SIG-M5 treated with dmso at 0.1 percent for 504 hours (cell line): ENCODE measurements at regions not wholly inside any gene's neighbourhood (a gene's known extent, or its start where the extent isn't known, plus 50 kb on each side); places are given as distances from the start of the nearest gene placed in this dataset.

Experiments used
- DNase-seq: peaks from one replicate; lab custom pipeline; 2025; ENCODE audit not compliant: unreplicated experiment; lab: John Stamatoyannopoulos, UW

DNA sequence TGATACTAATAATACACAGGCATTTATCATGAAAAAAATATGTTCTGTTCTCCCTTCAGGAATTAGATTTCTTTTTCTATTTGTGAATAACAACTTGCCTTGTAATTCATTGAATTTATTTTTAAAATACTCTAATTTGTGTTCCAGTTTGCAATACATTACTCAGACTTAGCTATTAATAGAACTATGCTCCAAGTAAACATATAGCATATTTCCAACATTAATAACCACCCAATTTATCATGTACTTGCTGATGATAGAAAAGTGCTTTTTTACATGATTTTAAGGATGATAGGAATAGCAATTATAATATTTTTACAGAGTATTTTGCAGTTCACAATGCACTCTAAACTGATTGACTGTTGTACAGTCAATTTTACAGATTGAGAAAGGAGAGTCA, 338.8 kb upstream of the SEMA3D start:
- DNase-seq, result no peak

DNA sequence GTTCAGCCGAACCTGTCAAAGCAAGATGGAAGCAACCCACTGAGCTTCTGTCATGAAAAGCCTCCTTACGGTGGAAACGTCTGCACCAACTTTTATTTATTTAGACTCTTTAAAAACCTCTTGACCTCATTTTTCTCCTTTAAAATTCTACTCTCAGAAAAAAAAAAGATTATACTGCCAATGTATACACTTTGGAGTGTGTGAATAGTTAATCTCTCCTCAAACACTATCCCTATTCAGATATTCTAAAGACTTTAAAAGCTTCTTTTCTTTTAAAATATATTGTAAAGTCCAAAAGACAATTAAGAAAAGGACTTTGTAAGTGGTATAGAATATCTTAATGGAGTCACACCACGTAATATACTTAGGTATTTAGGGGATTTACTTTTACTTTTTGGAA, 335.2 kb upstream of the SEMA3D start:
- no peak for DNase-seq

- DNase-seq, result no peak
Observed at GRCh38 chr7:85521108-85521694, 334.3 kb upstream of the SEMA3D start.

DNA sequence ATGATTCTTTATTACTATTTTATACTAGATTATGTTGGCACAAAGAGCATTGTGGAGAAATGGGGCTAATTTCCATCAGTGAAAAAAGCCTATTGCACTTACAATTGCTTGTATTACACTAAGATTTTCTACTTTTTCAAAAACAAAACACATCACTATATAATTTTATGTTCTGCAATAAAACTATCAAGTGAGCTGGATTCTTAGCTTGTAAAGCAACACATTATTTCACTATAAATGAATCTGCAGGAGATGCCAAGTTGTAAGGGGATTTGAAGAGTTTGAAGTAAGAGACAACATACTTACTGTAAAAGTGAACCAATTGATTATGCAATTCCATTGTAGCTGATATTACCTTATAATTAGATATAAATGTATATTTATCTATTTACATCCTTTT, 333.3 kb upstream of the SEMA3D start:
- no peak for DNase-seq

DNA sequence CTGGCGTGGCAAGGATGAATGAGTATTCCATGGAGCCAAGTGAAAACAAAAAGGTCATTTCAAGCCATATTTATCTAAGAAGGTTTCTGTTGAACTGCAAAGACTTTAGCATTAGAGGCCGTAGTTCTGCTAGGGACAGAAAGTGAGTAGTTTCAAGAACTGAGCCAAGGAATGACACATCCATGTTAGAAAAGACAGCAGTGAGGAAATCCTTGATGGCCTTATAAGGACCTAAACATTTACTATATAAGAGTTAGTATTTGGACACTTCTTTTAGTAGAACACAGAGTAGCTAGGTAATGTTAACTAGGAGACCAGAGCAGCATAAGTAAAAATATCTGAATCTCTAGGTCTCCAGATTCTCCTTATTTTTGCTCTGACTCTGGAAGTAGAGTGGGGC, 329.8 kb upstream of the SEMA3D start:
- no peak for DNase-seq

DNA sequence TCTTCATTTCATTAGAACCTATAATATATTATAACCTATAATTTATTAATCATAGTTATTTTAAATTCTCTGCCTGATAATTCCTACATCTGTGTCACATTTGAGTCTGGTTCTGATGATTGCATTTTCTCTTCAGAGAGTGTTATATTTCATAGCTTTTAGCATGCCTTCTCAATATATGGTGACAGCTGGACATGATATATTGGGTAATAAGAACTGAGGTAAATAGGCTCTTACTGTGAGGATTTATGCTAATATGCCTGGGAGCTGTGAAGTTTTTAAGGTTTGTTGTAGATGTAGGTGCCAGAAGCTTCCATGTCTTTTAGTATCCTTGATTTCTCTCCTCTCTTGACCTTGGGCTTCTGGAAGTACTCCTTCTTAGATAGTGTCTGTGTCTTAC, 325.9 kb upstream of the SEMA3D start:
- DNase-seq, result no peak

GRCh38 chr7:85510287-85510686, 323.4 kb upstream of the SEMA3D start:
- DNase-seq, result no peak

DNA sequence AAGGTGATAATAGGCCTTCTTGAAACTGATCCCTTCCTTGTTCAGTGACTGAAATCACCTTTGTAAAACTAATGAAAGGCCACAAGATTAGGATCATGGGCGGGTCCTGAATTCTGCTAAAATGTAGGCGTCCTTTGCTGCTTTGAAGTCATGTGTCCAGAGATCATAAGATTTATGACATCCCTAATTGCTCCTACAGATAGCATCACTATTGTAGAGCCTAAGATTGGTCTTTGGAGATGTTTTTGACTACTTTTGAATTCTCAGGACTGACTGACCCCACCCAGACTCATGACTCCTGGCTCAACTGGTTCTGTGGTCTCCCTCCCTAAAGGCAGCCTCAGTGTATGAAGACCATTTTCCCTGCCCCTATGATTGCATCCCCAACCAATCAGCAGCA, 322.6 kb upstream of the SEMA3D start:
- no peak for DNase-seq

GRCh38 chr7:85508642-85509410, 322.0 kb upstream of the SEMA3D start:
- no peak for DNase-seq

DNA sequence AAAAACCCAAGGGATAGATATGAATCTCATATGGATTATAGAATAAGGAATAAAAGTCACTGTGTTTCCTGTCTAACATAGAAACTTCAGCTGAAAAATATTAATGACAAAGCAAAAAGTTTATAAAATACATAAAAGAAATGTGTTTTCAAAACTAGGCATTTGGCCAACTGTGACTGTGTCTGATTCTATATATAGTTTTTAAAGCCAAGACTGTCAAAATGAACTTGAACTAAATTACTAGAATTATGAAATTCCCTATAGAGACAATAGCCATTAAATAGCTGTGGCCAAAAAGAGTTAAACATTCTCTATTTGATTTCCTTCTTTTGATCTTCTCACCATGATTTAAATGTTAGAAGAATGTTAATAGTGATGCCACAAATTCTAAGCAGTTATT, 311.2 kb upstream of the SEMA3D start:
- no peak for DNase-seq

DNA sequence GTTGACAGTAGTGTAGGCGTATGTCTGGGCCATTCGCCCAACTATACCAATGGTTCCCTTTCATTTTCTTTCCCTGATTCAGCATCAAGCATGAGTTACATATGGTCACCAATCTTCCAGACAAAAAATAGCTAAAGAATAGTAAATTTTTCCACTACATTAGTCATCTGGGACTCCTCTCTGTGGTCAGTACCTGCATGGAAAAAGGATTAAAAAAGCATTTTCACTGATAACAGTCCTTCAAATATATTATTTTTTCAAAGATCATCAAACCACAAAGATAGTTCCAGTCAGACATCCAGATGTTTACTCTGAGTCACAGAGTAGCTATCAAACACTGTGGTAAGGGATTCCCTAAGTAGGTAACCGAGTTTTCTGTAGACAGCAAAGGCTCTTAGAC, 302.6 kb upstream of the SEMA3D start:
- DNase-seq, result no peak

DNA sequence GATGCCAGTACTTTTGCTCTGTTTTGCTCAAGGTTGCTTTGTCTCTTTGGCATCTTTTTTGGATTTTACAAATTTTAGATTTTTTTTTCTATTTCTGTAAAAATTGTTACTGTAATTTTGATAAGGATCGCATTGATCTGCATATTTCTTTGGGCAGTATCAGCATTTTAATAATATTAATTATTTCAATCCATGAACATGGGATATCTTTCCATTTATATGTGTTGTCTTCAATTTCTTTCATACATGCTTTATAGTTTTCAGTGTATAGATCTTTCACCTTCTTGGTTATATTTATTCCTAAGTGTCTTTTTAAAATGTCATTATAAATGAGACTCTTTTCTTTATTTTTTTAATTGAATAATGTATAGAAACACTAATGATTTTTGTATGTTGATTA, 301.6 kb upstream of the SEMA3D start:
- no peak for DNase-seq

- peak; percentile 15 for DNase-seq
Observed at GRCh38 chr7:85483177-85483576, 296.3 kb upstream of the SEMA3D start.

GRCh38 chr7:85480666-85481065, 293.8 kb upstream of the SEMA3D start:
- DNase-seq, result no peak

DNA sequence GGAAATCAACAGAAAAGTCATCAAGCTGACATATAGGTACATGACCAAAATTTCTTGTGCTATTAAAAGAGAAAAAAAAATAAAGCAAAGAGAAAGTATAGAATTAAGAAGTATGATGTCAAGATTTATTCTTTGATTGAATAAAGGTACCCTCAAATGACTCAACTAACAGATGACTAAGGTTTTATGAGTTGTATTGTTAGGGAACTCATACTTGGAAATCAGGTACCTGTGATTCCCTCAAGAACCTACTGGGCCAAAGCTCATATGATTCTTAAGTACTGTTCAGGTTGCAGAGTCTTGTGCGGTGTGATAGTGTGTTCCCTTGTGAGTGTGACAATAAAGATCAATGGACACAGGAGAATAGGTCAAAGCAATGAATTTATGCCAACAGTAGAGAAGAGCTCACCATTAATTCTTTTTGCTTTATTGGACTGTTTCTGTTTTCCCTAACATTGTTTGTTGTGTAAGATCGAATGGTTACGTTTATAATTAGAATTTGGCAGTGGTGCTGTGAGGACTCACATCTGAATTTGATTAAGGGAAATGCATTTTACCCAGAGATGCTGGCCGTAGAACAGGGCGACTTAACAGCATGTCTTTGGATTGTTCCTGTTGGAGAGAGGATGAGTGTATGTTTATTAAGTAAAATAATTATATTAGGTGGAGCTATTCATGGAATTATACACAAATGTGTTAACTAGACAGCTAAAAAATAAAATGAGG, 293.2 kb upstream of the SEMA3D start:
- DNase-seq, result no peak

DNA sequence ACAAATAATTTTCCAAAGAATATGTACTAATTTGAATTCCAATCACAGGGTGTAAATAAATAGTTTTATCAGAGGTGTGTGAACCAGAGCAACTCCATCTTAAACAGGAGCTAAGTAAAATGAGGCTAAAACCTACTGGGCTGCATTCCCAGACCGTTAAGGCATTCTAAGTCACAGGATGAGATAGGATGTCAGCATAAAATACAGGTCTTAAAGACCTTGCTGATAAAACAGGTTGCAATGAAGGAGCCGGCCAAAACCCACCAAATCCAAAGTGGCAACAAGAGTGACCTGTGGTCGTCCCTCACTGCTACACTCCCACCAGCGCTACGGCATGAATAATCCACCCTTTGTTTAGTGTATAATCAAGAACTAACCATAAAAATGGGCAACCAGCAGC, 291.7 kb upstream of the SEMA3D start:
- no peak for DNase-seq

- no peak for DNase-seq
Observed at GRCh38 chr7:85475476-85475875, 288.6 kb upstream of the SEMA3D start.

GRCh38 chr7:85475071-85475470, 288.2 kb upstream of the SEMA3D start:
- DNase-seq, result no peak

DNA sequence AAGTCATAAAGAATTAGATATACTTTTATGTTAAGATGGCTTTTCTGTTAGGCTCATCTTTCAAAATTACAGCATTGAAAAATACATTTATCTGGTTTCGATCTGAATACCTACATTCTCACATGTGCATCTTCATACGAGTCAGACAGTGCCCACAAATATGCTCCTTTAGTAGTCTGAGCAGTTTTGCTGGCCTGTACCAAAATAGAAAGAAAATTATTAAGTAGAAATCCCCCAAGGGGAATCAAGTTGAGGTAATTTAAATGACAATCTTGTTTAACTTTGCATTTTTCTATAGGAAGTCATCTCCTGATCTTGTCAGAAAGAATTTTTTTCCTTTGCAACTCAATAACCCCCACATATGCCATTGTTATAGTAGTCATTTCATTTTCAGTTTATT, 287.4 kb upstream of the SEMA3D start:
- DNase-seq, result no peak

DNA sequence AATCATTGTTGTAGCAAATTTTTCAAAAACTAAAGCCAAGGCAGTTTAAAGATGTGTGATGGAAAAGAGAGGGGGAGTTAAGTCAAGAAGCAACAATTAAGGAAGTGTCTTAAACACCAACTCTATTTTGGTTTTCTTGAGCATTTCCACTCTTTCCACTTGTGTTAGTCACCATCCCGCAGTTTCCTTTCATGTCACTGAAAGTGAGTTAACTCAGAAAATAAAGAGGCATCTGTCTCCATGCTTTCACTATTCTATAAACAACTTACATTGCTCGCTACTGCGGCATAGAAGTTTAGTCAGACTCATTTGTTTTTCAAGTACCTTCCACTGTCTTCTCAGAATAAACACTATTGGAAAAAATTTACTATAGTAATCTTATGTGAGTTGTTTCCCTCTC, 284.9 kb upstream of the SEMA3D start:
- DNase-seq, result peak; percentile 91

DNA sequence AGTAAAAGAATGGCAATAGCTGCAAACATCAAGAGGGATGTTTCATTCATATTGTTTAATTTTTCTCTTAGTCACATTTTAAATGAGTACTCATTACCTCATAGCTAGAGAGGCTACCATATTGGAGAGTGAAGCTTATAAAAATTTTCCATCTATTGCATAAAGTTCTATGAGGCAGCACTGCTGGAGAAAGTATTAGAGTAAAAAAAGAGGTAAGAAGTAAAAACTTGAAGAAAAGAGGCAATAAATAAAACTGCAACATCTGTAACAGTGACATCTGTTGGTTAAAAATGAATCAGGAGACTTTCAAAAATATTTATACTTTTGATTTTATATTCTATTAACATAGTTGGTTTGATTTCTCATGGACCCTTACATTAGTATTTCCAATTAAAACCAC, 284.5 kb upstream of the SEMA3D start:
- peak; percentile 47 for DNase-seq

- no peak for DNase-seq
Observed at GRCh38 chr7:85469446-85470010, 282.7 kb upstream of the SEMA3D start.
